Upper lobe of left lung (tissue), 4 donors: ENCODE measurements at regions not wholly inside any gene's neighbourhood (a gene's known extent, or its start where the extent isn't known, plus 50 kb on each side); places are given as distances from the start of the nearest gene placed in this dataset.

Source experiments
- POLR2A ChIP-seq, 4 donors: fragments of 450-650 bp; IDR thresholded peaks; one replicate each; pipeline ENCODE4 v1.5.1; 2016 to 2017; ENCODE audit warnings: antibody characterized with exemption in 4 of 4, mild to moderate bottlenecking in 2 of 4
- TF ChIP-seq, protein P1 (sequence below), 6 experiments: fragments of 450-650 bp in 4 of 6; fragments of 200-600 bp in 2 of 6; sonication (generic) in 2 of 6; IDR thresholded peaks; one replicate each; pipeline ENCODE4 v1.5.1; 2016 to 2019; ENCODE audit warnings: antibody characterized with exemption in 6 of 6

DNA sequence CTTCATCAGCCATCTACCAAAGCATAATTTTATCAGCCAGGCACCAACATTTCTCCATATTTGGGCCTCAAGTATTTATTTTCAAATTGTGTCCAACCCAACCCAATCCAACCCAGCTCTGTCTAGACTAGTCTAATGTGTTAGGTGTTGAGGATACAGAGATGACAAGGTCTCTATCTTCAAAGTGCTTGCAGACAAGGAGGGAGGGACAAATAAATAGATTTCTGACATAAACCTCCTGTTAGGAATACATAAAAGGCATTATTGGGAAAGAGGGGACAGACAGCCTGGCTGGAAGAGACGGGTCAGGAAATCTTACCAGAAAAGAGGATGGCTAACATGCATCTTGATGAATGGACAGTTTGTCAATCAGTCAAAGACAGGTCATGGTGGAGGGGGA lies 115.4 kb upstream of the RPS6KA3 start:
- TF ChIP-seq, protein P1, sequence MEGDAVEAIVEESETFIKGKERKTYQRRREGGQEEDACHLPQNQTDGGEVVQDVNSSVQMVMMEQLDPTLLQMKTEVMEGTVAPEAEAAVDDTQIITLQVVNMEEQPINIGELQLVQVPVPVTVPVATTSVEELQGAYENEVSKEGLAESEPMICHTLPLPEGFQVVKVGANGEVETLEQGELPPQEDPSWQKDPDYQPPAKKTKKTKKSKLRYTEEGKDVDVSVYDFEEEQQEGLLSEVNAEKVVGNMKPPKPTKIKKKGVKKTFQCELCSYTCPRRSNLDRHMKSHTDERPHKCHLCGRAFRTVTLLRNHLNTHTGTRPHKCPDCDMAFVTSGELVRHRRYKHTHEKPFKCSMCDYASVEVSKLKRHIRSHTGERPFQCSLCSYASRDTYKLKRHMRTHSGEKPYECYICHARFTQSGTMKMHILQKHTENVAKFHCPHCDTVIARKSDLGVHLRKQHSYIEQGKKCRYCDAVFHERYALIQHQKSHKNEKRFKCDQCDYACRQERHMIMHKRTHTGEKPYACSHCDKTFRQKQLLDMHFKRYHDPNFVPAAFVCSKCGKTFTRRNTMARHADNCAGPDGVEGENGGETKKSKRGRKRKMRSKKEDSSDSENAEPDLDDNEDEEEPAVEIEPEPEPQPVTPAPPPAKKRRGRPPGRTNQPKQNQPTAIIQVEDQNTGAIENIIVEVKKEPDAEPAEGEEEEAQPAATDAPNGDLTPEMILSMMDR (IDR thresholded peaks at IDR 0.05), result no peak
- no peak for TF ChIP-seq POLR2A (IDR thresholded peaks at IDR 0.05)
